Endothelial cell of umbilical vein (primary cell): ENCODE measurements at regions not wholly inside any gene's neighbourhood (a gene's known extent, or its start where the extent isn't known, plus 50 kb on each side); places are given as distances from the start of the nearest gene placed in this dataset.

Source experiments
- CTCF ChIP-seq, 2 donors: IDR thresholded peaks; 1 replicate in 1 of 2; 2 replicates in 1 of 2; pipeline ENCODE4 v1.5.1; 2011; ENCODE audit warnings: low read length in 2 of 2, mild to moderate bottlenecking in 2 of 2, moderate library complexity in 2 of 2, control low read depth in 1 of 2, inconsistent platforms in 1 of 2, low read depth in 1 of 2; ENCODE audit not compliant: insufficient read depth in 1 of 2; ENCODE audit errors: extremely low read depth in 1 of 2
- POLR2A ChIP-seq: IDR thresholded peaks from 2 replicates; pipeline ENCODE4 v1.6.1; 2012; ENCODE audit warnings: low read depth, mild to moderate bottlenecking, control low read depth, low read length

GRCh38 chr2:126372406-126372805, 283.6 kb upstream of the GYPC start:
- TF ChIP-seq CTCF (IDR thresholded peaks at IDR 0.05; ENCODE audit: extremely low read depth in 1 of 2, insufficient read depth in 1 of 2, low read depth in 1 of 2, low read length in 2 of 2) (no peak), POLR2A (no peak)
